Smooth muscle cell (in vitro differentiated cells): ENCODE measurements at regions not wholly inside any gene's neighbourhood (a gene's known extent, or its start where the extent isn't known, plus 50 kb on each side); places are given as distances from the start of the nearest gene placed in this dataset.

Experiments
- DNase-seq: peaks from one replicate; lab custom pipeline; 2025; ENCODE audit not compliant: unreplicated experiment; lab: John Stamatoyannopoulos, UW
- H2AFZ ChIP-seq: fragments of 200-600 bp; sonication (generic); 2 replicates; pipeline ENCODE4 v1.6.0; 2016; ENCODE audit warnings: antibody characterized with exemption, low read depth, mild to moderate bottlenecking
- H3F3A ChIP-seq: fragments of 200-600 bp; sonication (generic); 2 replicates; pipeline ENCODE4 v1.6.0; 2017; ENCODE audit warnings: antibody characterized with exemption, low read depth
- H3K27ac ChIP-seq: fragments of 200-600 bp; sonication (generic); 2 replicates; pipeline ENCODE4 v1.5.1; 2016; ENCODE audit warnings: low read depth, mild to moderate bottlenecking
- H3K27me3 ChIP-seq: fragments of 200-600 bp; sonication (generic); 2 replicates; pipeline ENCODE4 v1.6.1; 2016; ENCODE audit warnings: low read depth, mild to moderate bottlenecking
- H3K36me3 ChIP-seq: fragments of 200-600 bp; sonication (generic); 2 replicates; pipeline ENCODE4 v1.5.1; 2016; ENCODE audit warnings: low read depth
- H3K4me1 ChIP-seq: fragments of 200-600 bp; sonication (generic); 2 replicates; pipeline ENCODE4 v1.5.1; 2016; ENCODE audit warnings: low read depth
- H3K4me2 ChIP-seq: fragments of 200-600 bp; sonication (generic); 2 replicates; pipeline ENCODE4 v1.6.0; 2016; ENCODE audit warnings: mild to moderate bottlenecking
- H3K4me3 ChIP-seq: fragments of 200-600 bp; sonication (generic); 2 replicates; pipeline ENCODE4 v1.5.1; 2016; ENCODE audit warnings: mild to moderate bottlenecking
- H3K79me2 ChIP-seq: fragments of 200-600 bp; sonication (generic); 2 replicates; pipeline ENCODE4 v1.6.0; 2016; ENCODE audit warnings: low read depth, mild to moderate bottlenecking
- H3K9ac ChIP-seq: fragments of 200-600 bp; sonication (generic); 2 replicates; pipeline ENCODE4 v1.6.0; 2016; ENCODE audit warnings: low read depth
- H3K9me3 ChIP-seq: fragments of 200-600 bp; sonication (generic); replicated peaks from 2 replicates; pipeline ENCODE4 v1.5.1; 2016; ENCODE audit warnings: low read depth
- H4K20me1 ChIP-seq: fragments of 200-600 bp; sonication (generic); 2 replicates; pipeline ENCODE4 v1.6.0; 2016; ENCODE audit warnings: low read depth
- WGBS: methylation state at CpG from one replicate; pipeline ENCODE4 v1.1.7; 2016; ENCODE audit warnings: low lambda C conversion rate; 5-methylcytosine and 5-hydroxymethylcytosine counted together
- TF ChIP-seq, protein P1 (sequence below): fragments of 200-600 bp; sonication (generic); IDR thresholded peaks from 2 replicates; pipeline ENCODE4 v1.5.1; 2017; ENCODE audit warnings: borderline replicate concordance, mild to moderate bottlenecking, antibody characterized with exemption; ENCODE audit not compliant: insufficient read depth, poor library complexity, severe bottlenecking

- Histone ChIP-seq H3K9ac (no peak overlapping the region), H4K20me1 (no peaks in the 10 kb centered on the region), H3F3A (no peaks in the 10 kb centered on the region), H3K79me2 (no peaks in the 10 kb centered on the region), H2AFZ (no peak overlapping the region), H3K27ac (no peak overlapping the region), H3K36me3 (no peaks in the 10 kb centered on the region), H3K4me2 (no peak overlapping the region), H3K4me3 (no peak overlapping the region), H3K4me1 (peaks cover 31% of the 10 kb centered on the region), H3K9me3 (no peaks in the 10 kb centered on the region), H3K27me3 (peaks cover 100% of the 10 kb centered on the region)
- 22% methylated on average over 18 of the region's 19 CpGs for WGBS
- TF ChIP-seq, protein P1, sequence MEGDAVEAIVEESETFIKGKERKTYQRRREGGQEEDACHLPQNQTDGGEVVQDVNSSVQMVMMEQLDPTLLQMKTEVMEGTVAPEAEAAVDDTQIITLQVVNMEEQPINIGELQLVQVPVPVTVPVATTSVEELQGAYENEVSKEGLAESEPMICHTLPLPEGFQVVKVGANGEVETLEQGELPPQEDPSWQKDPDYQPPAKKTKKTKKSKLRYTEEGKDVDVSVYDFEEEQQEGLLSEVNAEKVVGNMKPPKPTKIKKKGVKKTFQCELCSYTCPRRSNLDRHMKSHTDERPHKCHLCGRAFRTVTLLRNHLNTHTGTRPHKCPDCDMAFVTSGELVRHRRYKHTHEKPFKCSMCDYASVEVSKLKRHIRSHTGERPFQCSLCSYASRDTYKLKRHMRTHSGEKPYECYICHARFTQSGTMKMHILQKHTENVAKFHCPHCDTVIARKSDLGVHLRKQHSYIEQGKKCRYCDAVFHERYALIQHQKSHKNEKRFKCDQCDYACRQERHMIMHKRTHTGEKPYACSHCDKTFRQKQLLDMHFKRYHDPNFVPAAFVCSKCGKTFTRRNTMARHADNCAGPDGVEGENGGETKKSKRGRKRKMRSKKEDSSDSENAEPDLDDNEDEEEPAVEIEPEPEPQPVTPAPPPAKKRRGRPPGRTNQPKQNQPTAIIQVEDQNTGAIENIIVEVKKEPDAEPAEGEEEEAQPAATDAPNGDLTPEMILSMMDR, result no peak
- DNase-seq, result no peak
These were observed 75.4 kb upstream of the POLG start for GRCh38 chr15:89410039-89410435.

DNA sequence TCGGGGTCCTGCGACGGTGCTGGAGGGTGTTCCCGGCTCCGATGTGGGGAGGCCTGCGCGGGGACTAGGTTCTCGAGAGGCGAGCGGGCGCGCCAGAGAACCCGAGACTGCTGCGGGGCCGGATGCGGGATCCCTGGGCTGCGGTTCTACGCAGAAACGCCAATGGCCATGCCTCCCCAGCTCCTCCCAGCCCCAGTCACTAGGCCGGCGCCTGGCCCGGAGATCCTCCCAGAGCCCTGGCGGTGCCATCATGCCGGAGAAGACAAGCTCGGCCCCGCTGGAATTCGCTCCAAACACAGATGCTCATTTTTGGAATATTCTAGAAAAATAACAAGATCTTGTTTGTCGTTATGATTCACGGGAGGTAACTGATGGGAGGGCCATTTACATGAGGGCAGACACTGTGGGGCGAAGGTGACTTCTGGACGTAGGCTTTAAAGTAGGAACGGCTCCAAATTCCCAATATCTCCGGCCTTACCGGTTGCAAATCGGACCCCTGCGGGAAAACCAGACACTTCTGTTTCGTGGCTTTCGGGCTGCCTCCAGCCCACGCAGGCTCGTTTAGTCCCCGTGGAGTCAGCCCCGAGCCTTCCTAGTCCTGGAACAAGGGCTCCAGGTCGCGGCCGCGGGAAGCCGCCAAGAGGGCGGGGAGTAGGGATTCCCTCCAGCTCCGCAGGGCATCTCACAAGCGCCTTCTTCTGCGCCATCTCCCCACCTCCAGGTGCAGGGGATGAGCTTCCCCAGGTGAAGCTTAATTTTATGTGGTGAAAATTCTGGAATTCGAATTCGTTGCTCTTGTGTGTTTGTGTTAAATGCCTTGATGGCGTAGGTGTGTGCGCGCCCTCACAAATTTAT, 74.8 kb upstream of the POLG start:
- H3K27ac ChIP-seq, result no peak overlapping the region
- TF ChIP-seq, protein P1, result no peak
- H2AFZ ChIP-seq, result no peak overlapping the region
- 16% methylated on average over 55 of the region's 56 CpGs for WGBS
- H3K9me3 ChIP-seq, result no peaks in the 10 kb centered on the region
- H3K4me1 ChIP-seq, result peaks cover 31% of the 10 kb centered on the region
- H3K4me2 ChIP-seq, result peak overlapping the region; percentile 55
- H4K20me1 ChIP-seq, result no peaks in the 10 kb centered on the region
- H3K9ac ChIP-seq, result no peak overlapping the region
- H3K79me2 ChIP-seq, result no peaks in the 10 kb centered on the region
- no peak overlapping the region for H3K4me3 ChIP-seq
- H3F3A ChIP-seq, result no peaks in the 10 kb centered on the region
- no peaks in the 10 kb centered on the region for H3K36me3 ChIP-seq
- DNase-seq, result no peak
- H3K27me3 ChIP-seq, result peaks cover 100% of the 10 kb centered on the region

DNA sequence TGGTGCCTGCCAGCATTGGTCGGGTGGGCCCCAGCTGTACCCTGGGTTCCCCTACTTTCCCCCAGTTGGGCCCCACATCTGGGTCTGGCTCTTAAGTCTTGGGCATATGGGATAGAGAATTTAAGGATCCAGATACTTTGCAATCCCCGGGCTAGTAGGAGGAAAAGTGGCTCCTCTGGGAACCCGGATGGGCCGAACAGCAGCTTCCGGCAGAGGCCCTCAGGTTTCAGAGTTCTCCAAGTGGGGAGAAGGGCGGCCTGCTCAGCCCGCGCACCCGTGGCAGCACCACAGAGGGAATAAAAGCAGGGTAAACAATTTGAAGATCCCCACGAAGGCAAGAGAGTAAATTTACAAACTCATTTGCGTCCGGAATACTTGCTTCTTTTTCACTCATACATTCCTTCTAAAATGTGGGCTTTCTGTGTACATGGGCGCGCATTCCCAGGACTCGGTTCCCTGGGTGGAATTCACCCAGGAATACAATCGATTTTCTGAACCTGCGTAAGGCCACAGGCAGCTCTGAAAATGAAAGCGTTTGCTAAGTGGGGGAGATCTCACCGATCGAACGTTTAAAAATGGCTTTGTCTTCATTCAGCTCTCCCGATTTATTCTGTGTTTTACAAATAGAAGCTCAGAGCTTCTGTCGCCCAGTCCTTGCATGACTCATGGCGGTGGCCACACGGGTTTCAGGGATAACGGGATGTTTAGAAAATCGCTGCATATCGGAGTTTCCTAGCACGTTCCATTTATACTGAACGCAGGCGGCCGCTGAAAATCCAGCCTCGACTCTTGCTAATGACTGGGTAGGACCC, 74.0 kb upstream of the POLG start:
- Histone ChIP-seq H3K36me3 (no peaks in the 10 kb centered on the region), H3K4me3 (peak overlapping the region; percentile 13), H2AFZ (no peak overlapping the region), H3K27me3 (peaks cover 100% of the 10 kb centered on the region), H3K79me2 (no peaks in the 10 kb centered on the region), H3K4me1 (peaks cover 29% of the 10 kb centered on the region), H3K9ac (no peak overlapping the region), H3K27ac (no peak overlapping the region), H3F3A (no peaks in the 10 kb centered on the region), H3K9me3 (no peaks in the 10 kb centered on the region), H4K20me1 (no peaks in the 10 kb centered on the region), H3K4me2 (peak overlapping the region; percentile 55)
- DNase-seq, result no peak
- TF ChIP-seq, protein P1, result no peak
- WGBS, result 12% methylated on average over 33 of the region's 33 CpGs
